GM23248 (cell line): ENCODE measurements at regions not wholly inside any gene's neighbourhood (a gene's known extent, or its start where the extent isn't known, plus 50 kb on each side); places are given as distances from the start of the nearest gene placed in this dataset.
"Not testable (repeated sequence)": the region's sequence is repeated elsewhere in the genome, so short reads cannot be mapped to it uniquely, and the experiment has no call there.

Source experiments
- DNase-seq: peaks from one replicate; pipeline ENCODE4 v3.0.0-alpha.2; 2015
- H2AFZ ChIP-seq: fragments of 200-600 bp; sonication (generic); 2 replicates; pipeline ENCODE4 v1.6.1; 2016; ENCODE audit warnings: antibody characterized with exemption
- H3F3A ChIP-seq: fragments of 200-600 bp; sonication (generic); 2 replicates; pipeline ENCODE4 v1.6.1; 2016; ENCODE audit warnings: mild to moderate bottlenecking, antibody characterized with exemption, mixed run types; ENCODE audit not compliant: insufficient read depth
- H3K27ac ChIP-seq: fragments of 200-600 bp; sonication (generic); 2 replicates; pipeline ENCODE4 v1.5.1; 2016; ENCODE audit warnings: mild to moderate bottlenecking
- H3K27me3 ChIP-seq: fragments of 200-600 bp; sonication (generic); replicated peaks from 2 replicates; pipeline ENCODE4 v1.6.1; 2016; ENCODE audit warnings: mild to moderate bottlenecking; ENCODE audit not compliant: insufficient read depth
- H3K36me3 ChIP-seq: fragments of 200-600 bp; sonication (generic); 2 replicates; pipeline ENCODE4 v1.6.1; 2016; ENCODE audit warnings: low read depth, mild to moderate bottlenecking
- H3K4me1 ChIP-seq: fragments of 200-600 bp; sonication (generic); 2 replicates; pipeline ENCODE4 v1.6.1; 2016; ENCODE audit warnings: mild to moderate bottlenecking; ENCODE audit not compliant: insufficient read depth
- H3K4me2 ChIP-seq: fragments of 200-600 bp; sonication (generic); one replicate; pipeline ENCODE4 v1.6.1; 2016; ENCODE audit warnings: mild to moderate bottlenecking; ENCODE audit not compliant: unreplicated experiment
- H3K4me3 ChIP-seq: fragments of 200-600 bp; sonication (generic); 2 replicates; pipeline ENCODE4 v1.5.1; 2016; ENCODE audit warnings: mild to moderate bottlenecking
- H3K79me2 ChIP-seq: fragments of 200-600 bp; sonication (generic); 2 replicates; pipeline ENCODE4 v1.6.1; 2016; ENCODE audit warnings: mild to moderate bottlenecking; ENCODE audit not compliant: insufficient read depth
- H3K9ac ChIP-seq: fragments of 200-600 bp; sonication (generic); 2 replicates; pipeline ENCODE4 v1.6.1; 2016; ENCODE audit warnings: mild to moderate bottlenecking
- H3K9me2 ChIP-seq: fragments of 200-600 bp; sonication (generic); 2 replicates; pipeline ENCODE4 v1.6.1; 2016; ENCODE audit warnings: mixed run types, mild to moderate bottlenecking, moderate library complexity; ENCODE audit not compliant: insufficient read depth
- H3K9me3 ChIP-seq: fragments of 200-600 bp; sonication (generic); one replicate; pipeline ENCODE4 v1.6.1; 2017; ENCODE audit warnings: low read depth
- H4K20me1 ChIP-seq: fragments of 200-600 bp; sonication (generic); 2 replicates; pipeline ENCODE4 v1.6.0; 2016; ENCODE audit not compliant: insufficient read depth
- EZH2 ChIP-seq: fragments of 200-600 bp; sonication (generic); IDR thresholded peaks from 2 replicates; pipeline ENCODE4 v1.6.1; 2018; ENCODE audit warnings: antibody characterized with exemption, mild to moderate bottlenecking; ENCODE audit not compliant: insufficient read depth, poor library complexity, severe bottlenecking
- EZH2phosphoT487 ChIP-seq: fragments of 200-600 bp; sonication (generic); IDR thresholded peaks from 2 replicates; pipeline ENCODE4 v1.6.1; 2018; ENCODE audit warnings: antibody characterized with exemption, moderate library complexity, mild to moderate bottlenecking, low read depth; ENCODE audit not compliant: insufficient read depth
- WGBS, 2 experiments: methylation state at CpG; one replicate each; pipeline ENCODE4 v1.1.6; 2015 to 2017; ENCODE audit warnings: low lambda C conversion rate in 2 of 2, low coverage in 1 of 2; ENCODE audit errors: missing lambda C conversion rate in 2 of 2; 5-methylcytosine and 5-hydroxymethylcytosine counted together
- in situ Hi-C: fragments of 300-500 bp; cut with MboI; formaldehyde crosslinking; loops from 2 replicates; pipeline ENCODE4 v1.15.0; 2020

- DNase-seq = no peak
- in situ Hi-C loops = no loop called here
- Histone ChIP-seq H3K4me2 (no peak overlapping the region), H3F3A (no peaks in the 10 kb centered on the region; the same call in 1 of the 2 replicates), H4K20me1 (no peaks in the 10 kb centered on the region), H3K9ac (no peak overlapping the region), H3K36me3 (no peaks in the 10 kb centered on the region), H3K27me3 (no peaks in the 10 kb centered on the region), H3K9me2 (no peaks in the 10 kb centered on the region), H3K4me3 (no peak overlapping the region), H3K27ac (no peak overlapping the region), H2AFZ (no peak overlapping the region), H3K79me2 (no peaks in the 10 kb centered on the region), H3K9me3 (no peaks in the 10 kb centered on the region), H3K4me1 (peaks cover 25% of the 10 kb centered on the region)
- WGBS, 2 experiments = 72 to 76% methylated on average over 7 of the region's 7 CpGs
- TF ChIP-seq EZH2phosphoT487 (no peak), EZH2 (no peak)
These were observed 239.0 kb downstream of the TOMM20 start for GRCh38 chr1:234889643-234890042.

DNA sequence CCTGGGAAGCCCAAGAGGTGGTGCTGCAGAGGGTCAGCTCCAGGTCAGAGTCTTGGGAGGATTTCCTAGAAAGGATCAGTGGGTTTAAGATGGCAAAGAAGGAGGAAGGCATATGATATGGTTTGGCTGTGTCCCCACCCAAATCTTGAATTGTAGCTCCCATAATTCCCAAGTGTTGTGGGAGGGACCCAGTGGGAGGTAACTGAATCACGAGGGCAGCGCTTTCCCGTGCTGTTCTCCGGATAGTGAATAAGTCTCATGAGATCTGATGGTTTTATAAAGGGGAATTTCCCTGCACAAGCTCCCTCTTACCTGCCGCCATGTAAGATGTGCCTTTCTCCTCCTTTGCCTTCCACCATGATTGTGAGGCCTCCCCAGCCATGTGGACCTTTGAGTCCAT is 240.4 kb downstream of the TOMM20 start:
- H3K4me2 ChIP-seq, H4K20me1 ChIP-seq, H3K27me3 ChIP-seq, H3F3A ChIP-seq, H3K27ac ChIP-seq, H3K9ac ChIP-seq, H3K9me2 ChIP-seq, DNase-seq, H3K79me2 ChIP-seq, H3K9me3 ChIP-seq, in situ Hi-C loops, H2AFZ ChIP-seq, H3K36me3 ChIP-seq, H3K4me3 ChIP-seq: not testable (repeated sequence)
- peaks cover 11% of the 10 kb centered on the region for H3K4me1 ChIP-seq
- WGBS, 2 experiments = 96 to 98% methylated on average over 5 of the region's 5 CpGs

- DNase-seq = peak; percentile 82
- peak overlapping the region; percentile 80 for H3K4me2 ChIP-seq
These were observed 241.4 kb downstream of the TOMM20 start for GRCh38 chr1:234887016-234887900.

DNA sequence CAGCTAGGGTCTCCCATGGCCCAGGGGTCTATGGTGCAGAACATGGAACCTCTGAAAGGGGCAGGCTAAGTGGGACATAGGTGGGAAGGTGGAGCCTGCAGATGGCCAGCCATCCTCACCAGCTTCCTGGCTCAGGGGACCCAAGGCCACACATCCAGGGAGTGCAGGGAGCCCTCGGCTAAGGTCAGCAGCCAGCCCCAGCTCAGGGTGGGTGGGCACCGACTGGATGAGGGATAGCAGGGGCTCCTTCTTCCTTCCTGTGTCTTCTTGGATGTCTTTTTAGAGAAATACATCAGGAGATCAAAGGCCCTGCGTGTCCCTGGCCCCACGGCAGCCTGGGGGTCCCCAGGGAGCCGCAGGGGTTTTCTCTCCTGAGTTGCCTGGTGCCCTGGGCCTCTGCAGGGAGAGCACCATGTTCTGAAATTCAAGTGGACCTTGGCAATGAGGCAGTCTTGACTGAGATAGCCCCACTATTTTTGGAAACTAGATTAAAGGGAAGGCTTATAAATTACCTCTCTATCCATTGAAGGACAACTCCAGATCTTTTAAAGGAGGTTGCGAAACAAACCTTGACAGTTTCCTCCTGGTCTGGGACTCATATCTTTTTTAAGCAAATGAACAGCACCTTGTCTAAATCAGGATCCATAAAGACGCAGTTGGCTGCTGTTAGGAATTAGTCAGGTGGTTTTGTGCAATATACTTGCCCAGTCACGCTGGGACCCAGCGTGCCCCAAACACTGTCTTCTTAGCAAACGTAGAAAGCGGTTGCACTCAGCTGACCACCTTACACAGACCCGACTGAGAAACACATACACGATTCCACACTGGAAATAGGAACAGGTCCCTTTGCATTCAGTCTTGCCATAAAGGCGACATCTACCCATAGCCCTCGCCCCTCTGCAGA is 242.3 kb downstream of the TOMM20 start:
- no peak for TF ChIP-seq EZH2
- no peak for TF ChIP-seq EZH2phosphoT487
- 60 to 62% methylated on average over 15 of the region's 15 CpGs for WGBS, 2 experiments
- H3K9me2 ChIP-seq = no peaks in the 10 kb centered on the region
- H3K27me3 ChIP-seq = no peaks in the 10 kb centered on the region
- H3K9ac ChIP-seq = peak overlapping the region; percentile 55
- 0 out of 2 replicates have a peak overlapping the region, but pooled peaks have one; percentile 12 for H3K4me3 ChIP-seq
- no peaks in the 10 kb centered on the region for H3K9me3 ChIP-seq
- no peaks in the 10 kb centered on the region for H4K20me1 ChIP-seq
- H3K4me2 ChIP-seq = peak overlapping the region; percentile 80
- peaks cover 10% of the 10 kb centered on the region for H3K4me1 ChIP-seq
- no peaks in the 10 kb centered on the region for H3F3A ChIP-seq
- in situ Hi-C loops = no loop called here
- peak overlapping the region; percentile 28; the same call in 1 of the 2 replicates for H2AFZ ChIP-seq
- no peaks in the 10 kb centered on the region for H3K79me2 ChIP-seq
- H3K27ac ChIP-seq = peak overlapping the region; percentile 58
- DNase-seq = peak; percentile 65
- no peaks in the 10 kb centered on the region for H3K36me3 ChIP-seq

More at GRCh38 chr1:234887016-234887900, 241.4 kb downstream of the TOMM20 start:
- Histone ChIP-seq H3K4me3 (0 out of 2 replicates have a peak overlapping the region, but pooled peaks have one; percentile 12), H3K9me3 (no peaks in the 10 kb centered on the region), H3K4me1 (peaks cover 10% of the 10 kb centered on the region), H3K79me2 (no peaks in the 10 kb centered on the region), H3K9ac (peak overlapping the region; percentile 55), H3K9me2 (no peaks in the 10 kb centered on the region), H3K27me3 (no peaks in the 10 kb centered on the region), H3K36me3 (no peaks in the 10 kb centered on the region), H3F3A (no peaks in the 10 kb centered on the region), H4K20me1 (no peaks in the 10 kb centered on the region), H3K27ac (peak overlapping the region; percentile 58), H2AFZ (peak overlapping the region; percentile 28; the same call in 1 of the 2 replicates)
- TF ChIP-seq EZH2phosphoT487 (no peak), EZH2 (no peak)
- WGBS, 2 experiments = 46 to 51% methylated on average over 13 of the region's 13 CpGs
- in situ Hi-C loops = no loop called here
